BE2C (cell line): ENCODE measurements at regions not wholly inside any gene's neighbourhood (a gene's known extent, or its start where the extent isn't known, plus 50 kb on each side); places are given as distances from the start of the nearest gene placed in this dataset.

Experiments
- DNase-seq: peaks from one replicate; pipeline ENCODE4 v3.0.0-alpha.2; 2020
- H3K27me3 ChIP-seq: fragments of 250-450 bp; sonication (Bioruptor Pico); 2 replicates; pipeline ENCODE4 v1.5.1; 2020; ENCODE audit warnings: mild to moderate bottlenecking
- H3K36me3 ChIP-seq: fragments of 250-450 bp; sonication (Bioruptor Pico); 2 replicates; pipeline ENCODE4 v1.5.1; 2020; ENCODE audit warnings: mild to moderate bottlenecking
- H3K4me1 ChIP-seq: fragments of 250-450 bp; sonication (Bioruptor Pico); 2 replicates; pipeline ENCODE4 v1.5.1; 2020
- H3K4me3 ChIP-seq: 2 replicates; pipeline ENCODE4 v1.5.1; 2011; ENCODE audit warnings: low read depth, low read length
- H3K9me3 ChIP-seq: fragments of 250-450 bp; sonication (Bioruptor Pico); 2 replicates; pipeline ENCODE4 v1.5.1; 2020
- CTCF ChIP-seq: IDR thresholded peaks from 2 replicates; pipeline ENCODE4 v1.5.1; 2012; ENCODE audit warnings: mild to moderate bottlenecking, low read depth, low read length

GRCh38 chr1:221813887-221814286, 72.0 kb upstream of the DUSP10 start:
- H3K36me3 ChIP-seq, result no peaks in the 10 kb centered on the region
- no peaks in the 10 kb centered on the region for H3K9me3 ChIP-seq
- peaks cover 4% of the 10 kb centered on the region; the same call in 1 of the 2 replicates for H3K4me1 ChIP-seq
- no peaks in the 10 kb centered on the region for H3K27me3 ChIP-seq
- no peak for TF ChIP-seq CTCF
- H3K4me3 ChIP-seq, result no peak overlapping the region
- DNase-seq, result no peak

GRCh38 chr1:221812905-221813597, 71.2 kb upstream of the DUSP10 start:
- DNase-seq, result no peak
- TF ChIP-seq CTCF, result no peak
- no peaks in the 10 kb centered on the region for H3K36me3 ChIP-seq

GRCh38 chr1:221812088-221812752, 70.3 kb upstream of the DUSP10 start:
- Histone ChIP-seq H3K27me3 (no peaks in the 10 kb centered on the region), H3K4me1 (peaks cover 4% of the 10 kb centered on the region; the same call in 1 of the 2 replicates), H3K36me3 (no peaks in the 10 kb centered on the region), H3K4me3 (no peak overlapping the region), H3K9me3 (no peaks in the 10 kb centered on the region)
- no peak for TF ChIP-seq CTCF
- no peak for DNase-seq

More at GRCh38 chr1:221812905-221813597, 71.2 kb upstream of the DUSP10 start:
- H3K4me3 ChIP-seq, result no peak overlapping the region
- no peaks in the 10 kb centered on the region for H3K9me3 ChIP-seq
- no peaks in the 10 kb centered on the region for H3K27me3 ChIP-seq
- peaks cover 4% of the 10 kb centered on the region; the same call in 1 of the 2 replicates for H3K4me1 ChIP-seq

GRCh38 chr1:221810406-221810805, 68.5 kb upstream of the DUSP10 start:
- Histone ChIP-seq H3K27me3 (no peaks in the 10 kb centered on the region), H3K4me1 (peaks cover 4% of the 10 kb centered on the region; the same call in 1 of the 2 replicates), H3K4me3 (no peak overlapping the region), H3K9me3 (no peaks in the 10 kb centered on the region), H3K36me3 (no peaks in the 10 kb centered on the region)
- no peak for TF ChIP-seq CTCF
- no peak for DNase-seq

- no peak for DNase-seq
- H3K27me3 ChIP-seq, result no peaks in the 10 kb centered on the region
- no peaks in the 10 kb centered on the region for H3K9me3 ChIP-seq
- no peaks in the 10 kb centered on the region for H3K36me3 ChIP-seq
- TF ChIP-seq CTCF, result no peak
- H3K4me3 ChIP-seq, result peak overlapping the region; percentile 13; the same call in 1 of the 2 replicates
- H3K4me1 ChIP-seq, result peaks cover 4% of the 10 kb centered on the region; the same call in 1 of the 2 replicates
Measured at GRCh38 chr1:221809091-221810029, 67.5 kb upstream of the DUSP10 start.
